Stomach (tissue), 4 donors: ENCODE measurements at regions not wholly inside any gene's neighbourhood (a gene's known extent, or its start where the extent isn't known, plus 50 kb on each side); places are given as distances from the start of the nearest gene placed in this dataset.

Experiments
- EP300 ChIP-seq: sonication (generic); formaldehyde crosslinking; IDR thresholded peaks from one replicate; pipeline ENCODE4 v1.6.1; 2017; ENCODE audit warnings: antibody characterized with exemption
- POLR2A ChIP-seq, 4 donors: fragments of 450-650 bp; IDR thresholded peaks; one replicate each; pipeline ENCODE4 v1.6.1; 2016; ENCODE audit warnings: antibody characterized with exemption in 4 of 4, control low read depth in 2 of 4, mild to moderate bottlenecking in 1 of 4, moderate library complexity in 1 of 4
- POLR2AphosphoS5 ChIP-seq, 3 donors: sonication (generic); formaldehyde crosslinking; IDR thresholded peaks; one replicate each; pipeline ENCODE4 v1.6.1; 2016; ENCODE audit warnings: antibody characterized with exemption in 3 of 3
- TF ChIP-seq, protein P1 (sequence below), 7 experiments: fragments of 450-650 bp in 4 of 7; fragments of 200-600 bp in 3 of 7; sonication (generic) in 3 of 7; IDR thresholded peaks; one replicate each; pipeline ENCODE4 v1.5.1; 2016 to 2019; ENCODE audit warnings: antibody characterized with exemption in 7 of 7, control low read depth in 2 of 7, mild to moderate bottlenecking in 1 of 7

DNA sequence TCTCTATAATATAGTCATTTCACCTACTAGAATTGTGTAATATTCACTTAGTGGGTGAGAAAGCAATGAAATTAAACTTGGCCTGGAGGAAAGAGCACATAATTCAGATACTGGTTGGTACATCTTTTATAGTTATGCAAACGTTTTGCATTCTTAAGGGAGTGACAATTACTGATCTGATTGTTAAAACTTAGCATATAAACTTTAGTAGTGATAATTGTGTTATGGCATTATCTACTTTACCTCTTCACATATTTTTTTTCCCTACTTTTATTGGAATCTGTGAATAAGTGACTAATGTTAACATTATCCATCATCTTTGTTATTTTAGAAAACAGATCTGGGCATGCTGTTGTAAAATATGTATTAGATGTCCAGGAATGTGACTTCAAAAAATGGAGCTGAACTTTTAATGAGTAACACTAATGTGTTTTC lies 217.4 kb upstream of the GIMD1 start:
- TF ChIP-seq POLR2A (IDR thresholded peaks at IDR 0.05) (no peak), POLR2AphosphoS5 (IDR thresholded peaks at IDR 0.05) (no peak), EP300 (no peak)
- TF ChIP-seq, protein P1, sequence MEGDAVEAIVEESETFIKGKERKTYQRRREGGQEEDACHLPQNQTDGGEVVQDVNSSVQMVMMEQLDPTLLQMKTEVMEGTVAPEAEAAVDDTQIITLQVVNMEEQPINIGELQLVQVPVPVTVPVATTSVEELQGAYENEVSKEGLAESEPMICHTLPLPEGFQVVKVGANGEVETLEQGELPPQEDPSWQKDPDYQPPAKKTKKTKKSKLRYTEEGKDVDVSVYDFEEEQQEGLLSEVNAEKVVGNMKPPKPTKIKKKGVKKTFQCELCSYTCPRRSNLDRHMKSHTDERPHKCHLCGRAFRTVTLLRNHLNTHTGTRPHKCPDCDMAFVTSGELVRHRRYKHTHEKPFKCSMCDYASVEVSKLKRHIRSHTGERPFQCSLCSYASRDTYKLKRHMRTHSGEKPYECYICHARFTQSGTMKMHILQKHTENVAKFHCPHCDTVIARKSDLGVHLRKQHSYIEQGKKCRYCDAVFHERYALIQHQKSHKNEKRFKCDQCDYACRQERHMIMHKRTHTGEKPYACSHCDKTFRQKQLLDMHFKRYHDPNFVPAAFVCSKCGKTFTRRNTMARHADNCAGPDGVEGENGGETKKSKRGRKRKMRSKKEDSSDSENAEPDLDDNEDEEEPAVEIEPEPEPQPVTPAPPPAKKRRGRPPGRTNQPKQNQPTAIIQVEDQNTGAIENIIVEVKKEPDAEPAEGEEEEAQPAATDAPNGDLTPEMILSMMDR (IDR thresholded peaks at IDR 0.05): no peak
